Fibroblast of skin of left biceps (primary cell): ENCODE measurements at regions not wholly inside any gene's neighbourhood (a gene's known extent, or its start where the extent isn't known, plus 50 kb on each side); places are given as distances from the start of the nearest gene placed in this dataset.

Source experiments
- DNase-seq, 2 experiments: peaks; one replicate each; pipeline ENCODE4 v3.0.0-alpha.2; 2013; ENCODE audit warnings: low read depth in 2 of 2

DNA sequence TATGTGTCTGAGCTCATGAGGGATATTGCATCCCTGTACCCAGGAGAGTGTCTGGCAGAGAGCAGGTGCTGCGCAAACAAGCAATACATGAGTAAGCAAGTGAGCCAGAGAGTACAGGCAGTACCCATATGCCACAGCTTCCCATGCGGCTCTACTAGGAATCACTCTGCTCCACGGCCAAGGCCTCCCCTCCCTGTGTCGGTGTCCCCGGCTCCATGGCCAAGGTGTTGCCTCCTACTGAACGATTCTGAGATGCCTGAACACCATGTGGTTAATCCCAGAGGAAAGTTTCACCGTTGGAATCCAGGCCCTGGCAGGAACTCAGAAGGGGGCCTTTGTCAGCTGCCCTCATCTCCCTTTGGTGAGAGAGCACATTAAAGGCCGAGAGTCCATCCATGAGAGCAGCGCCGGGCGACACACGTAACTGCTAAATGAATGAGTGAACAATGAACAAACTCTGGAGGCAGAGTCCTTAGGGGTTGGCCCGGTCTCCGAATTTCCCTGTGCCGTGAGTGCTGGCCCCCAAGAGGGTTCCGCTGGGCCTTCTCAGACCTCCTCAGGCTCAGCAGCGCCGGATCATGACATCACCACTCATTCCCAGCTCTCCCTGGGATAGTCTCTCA lies 136.0 kb upstream of the FAM20C start:
- no peak for DNase-seq

DNA sequence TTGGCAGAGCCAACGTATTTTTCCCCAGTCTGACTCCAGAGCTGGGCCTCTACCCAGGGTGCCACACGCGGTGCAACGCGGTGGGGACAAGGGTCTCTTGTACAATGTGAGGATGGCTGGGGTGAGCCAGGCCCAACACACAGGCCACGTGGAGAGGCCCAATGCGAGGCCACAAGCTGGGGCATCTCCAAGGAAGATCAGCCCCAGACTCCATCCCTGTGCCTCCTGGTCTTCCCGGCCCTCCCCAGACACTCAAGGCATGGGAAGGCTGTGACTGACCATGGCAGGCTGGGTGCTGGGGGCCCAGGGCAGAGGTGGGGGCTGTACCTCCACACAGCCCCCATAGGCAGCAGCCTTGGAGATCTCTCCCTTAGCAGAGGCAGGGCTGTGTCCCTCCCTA lies 135.3 kb upstream of the FAM20C start:
- DNase-seq = no peak

DNA sequence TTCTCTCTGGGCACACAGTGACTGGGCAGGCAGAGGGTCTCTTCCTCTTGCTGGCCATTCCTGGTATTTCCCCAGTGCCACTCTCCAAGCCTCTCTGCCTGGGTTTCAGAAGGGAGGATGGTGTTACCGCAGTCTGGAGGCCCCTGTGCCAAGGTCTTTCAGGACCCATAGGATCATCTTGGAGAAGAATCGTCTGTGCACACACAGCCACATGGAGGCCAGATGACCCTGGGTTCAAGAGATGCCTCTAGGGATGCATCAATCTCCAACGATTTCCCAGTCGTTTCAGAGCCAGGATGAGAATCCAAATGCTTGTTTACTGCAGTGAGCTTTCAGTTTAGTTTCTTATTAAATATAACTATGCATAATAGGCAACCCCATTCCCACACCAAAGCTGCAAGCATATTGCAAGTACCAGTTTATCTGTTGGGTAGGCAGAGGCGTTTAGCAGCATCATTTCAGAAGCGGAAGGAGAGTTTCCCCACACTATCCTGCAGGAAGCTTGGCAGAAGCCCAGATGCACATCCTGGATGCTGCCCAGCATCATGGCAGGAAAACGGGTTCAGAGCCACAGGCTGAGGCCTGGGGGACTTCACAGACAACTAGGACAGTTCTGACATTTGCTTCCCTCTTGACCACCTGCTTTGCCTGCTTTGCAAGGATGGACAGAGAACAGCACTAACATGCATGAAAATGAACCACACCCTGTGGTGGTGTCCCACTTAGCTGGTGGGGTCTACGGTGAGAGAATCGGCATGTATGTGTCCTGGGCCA lies 134.7 kb upstream of the FAM20C start:
- DNase-seq = no peak

DNA sequence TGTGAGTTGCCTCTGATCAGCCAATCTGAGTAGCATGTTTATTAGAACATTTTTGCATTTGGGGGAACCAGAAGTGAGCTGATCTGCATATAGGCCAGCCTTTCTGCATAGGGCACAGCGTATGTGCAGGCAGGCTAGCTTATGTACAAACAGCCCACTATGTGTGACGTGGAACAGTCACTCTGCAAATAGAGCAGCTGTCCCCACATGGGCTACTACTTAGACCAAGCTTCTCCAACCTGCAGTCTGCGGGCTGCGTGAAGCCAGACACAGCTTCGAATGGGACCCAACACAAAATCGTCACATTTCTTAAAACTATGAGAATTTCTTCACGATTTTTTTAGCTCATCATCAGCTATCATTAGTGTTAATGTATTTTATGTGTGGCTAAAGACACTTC lies 134.1 kb upstream of the FAM20C start:
- DNase-seq = no peak

DNA sequence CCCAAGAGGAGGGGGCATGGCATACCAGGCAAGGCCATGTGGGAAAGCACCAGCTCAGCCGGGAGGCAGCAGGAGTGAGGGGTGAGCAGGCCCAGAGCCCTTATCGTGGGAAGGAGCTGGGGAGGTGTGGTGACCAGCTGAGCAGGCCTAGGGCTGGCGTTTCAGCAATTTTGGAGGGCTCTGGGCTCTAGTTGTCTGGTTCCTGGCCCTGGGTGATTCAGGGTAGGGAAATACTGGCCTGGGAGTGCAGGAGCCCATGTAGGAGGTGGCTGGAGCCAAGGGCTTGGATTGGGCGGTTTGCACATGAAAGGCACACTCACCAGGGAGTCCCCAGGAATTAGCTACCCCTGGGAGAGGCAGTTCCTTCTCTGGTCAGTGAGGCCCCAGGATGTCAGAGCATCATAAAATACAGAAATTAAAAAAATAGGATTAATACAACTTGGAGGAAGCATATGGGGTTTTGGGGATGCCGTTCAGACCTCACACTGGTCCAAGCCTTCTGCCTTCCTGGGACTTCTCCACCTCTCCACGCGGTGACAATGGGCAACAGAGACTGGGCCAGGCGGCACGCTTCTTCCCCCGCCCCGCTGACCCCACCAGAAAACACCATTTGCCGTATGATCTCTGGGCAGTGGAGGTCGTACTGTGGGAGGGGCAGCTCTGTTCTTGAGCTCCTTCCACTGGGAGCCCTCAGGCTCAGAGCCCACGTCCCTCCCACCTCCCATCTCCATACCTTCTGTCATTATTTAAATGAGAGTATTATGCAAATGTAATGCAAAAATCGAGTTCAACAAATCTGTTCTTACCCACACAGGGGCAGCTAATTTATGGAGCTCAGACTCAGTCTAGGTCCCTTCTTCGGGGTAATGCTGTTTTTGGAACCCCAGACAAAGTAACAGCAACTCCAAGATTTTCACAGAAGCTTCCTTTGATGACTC lies 133.0 kb upstream of the FAM20C start:
- no peak for DNase-seq

DNA sequence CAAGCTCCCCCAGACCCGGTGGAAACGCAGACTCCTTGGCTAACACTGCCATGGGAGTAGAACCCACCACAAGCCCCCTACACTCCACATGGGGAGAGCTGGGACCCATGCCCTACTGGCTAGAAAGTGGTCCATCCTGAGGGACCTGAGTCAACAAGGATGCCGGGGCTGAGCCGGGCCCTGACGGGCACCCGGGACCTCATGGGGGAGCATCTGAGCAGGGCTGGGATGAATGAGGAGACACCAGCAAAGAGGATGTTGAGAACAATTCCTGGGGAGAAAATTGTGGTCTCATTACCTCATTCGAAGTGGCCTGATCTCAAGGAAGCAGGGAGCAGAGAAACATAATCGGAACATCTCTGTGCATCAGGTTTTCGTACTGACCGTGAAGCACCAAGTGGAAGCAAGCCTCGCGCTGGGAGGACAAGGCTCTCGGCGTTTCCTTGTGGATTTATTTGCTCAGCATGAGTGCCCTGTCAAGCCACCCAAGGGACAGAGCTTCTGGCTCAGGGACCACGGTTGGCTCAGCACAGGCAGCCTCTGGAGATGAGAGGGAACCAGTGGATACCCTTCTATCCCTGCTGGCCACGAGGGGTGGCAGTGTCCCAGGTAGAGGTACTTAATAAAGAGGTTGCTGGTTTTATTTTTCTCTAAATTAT lies 132.2 kb upstream of the FAM20C start:
- DNase-seq = no peak

DNA sequence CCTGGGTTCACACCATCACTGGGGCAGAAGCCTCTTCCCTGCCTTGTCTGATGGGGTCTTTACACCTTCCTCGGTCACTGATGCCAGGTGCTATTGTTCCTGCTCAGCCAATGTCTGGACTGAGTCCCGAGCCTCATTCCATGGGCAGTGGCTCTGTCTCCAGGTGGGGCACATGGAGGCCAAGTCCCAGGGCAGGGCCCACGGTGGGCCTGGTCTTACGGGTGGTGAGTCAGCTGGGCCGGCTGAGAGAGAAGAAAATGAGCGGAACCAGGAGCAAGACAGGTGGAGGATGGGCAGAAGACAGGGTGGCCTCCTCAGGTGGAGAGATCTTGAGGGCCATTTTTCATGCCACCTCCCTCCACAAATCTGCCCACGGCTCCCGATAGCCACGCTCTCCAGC lies 131.7 kb upstream of the FAM20C start:
- DNase-seq = no peak

DNA sequence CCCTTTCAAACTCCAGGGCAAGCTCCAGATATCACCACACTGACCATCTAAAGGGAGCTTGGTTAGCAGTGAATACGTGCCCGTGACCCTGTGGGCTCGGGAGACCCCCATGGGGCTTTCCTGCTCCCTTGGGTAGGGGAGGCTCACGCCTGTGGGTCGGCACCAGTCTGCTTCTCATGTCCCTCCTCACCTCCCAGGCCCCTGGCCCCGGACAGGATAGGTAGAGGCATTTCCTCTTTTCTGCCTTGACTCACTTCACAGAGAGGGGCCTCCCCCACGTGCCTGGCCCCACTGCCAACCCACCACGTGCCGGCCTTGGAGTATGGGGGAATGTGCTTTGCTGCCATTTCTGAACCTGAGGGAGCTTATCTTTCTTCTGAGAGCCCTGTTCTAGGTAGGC lies 131.3 kb upstream of the FAM20C start:
- DNase-seq = no peak

DNA sequence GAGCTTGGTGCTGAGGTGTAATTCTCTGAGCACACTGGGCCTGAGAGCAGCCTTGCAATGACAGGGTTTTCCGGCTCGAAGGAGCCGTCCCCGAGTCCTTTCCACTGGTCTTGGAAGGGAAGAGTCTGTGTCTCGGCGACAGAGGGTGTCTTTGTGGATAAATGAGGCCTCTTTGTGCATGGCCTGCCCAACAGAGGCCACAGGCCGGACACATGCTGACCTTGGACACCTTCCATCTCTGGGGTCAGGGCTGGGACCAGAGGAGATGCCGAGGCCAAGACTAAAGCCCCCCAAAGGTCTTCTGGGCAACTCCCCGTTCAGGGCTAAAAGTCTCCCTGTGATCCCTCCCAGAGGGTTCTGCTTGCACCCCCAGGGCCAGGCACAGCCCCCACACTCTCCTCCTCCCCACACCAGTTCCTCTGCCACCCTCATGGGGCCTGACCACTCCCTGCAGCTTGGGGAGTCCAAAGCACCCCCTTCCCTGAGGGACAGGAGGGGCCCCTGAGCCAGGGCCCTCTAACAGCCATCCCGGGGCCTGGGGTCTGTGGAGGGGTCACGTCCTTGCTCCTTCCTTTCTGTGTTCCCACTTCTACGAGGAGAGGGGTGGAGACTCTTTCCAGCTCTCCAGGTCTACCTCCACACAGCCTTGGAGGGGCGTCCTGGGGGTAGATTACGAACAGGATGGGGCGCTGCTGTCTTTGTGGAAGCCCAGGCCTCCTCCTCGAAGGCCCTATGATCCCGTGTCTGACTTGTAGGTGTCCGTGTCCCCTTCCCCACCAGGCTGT lies 130.6 kb upstream of the FAM20C start:
- no peak for DNase-seq

DNA sequence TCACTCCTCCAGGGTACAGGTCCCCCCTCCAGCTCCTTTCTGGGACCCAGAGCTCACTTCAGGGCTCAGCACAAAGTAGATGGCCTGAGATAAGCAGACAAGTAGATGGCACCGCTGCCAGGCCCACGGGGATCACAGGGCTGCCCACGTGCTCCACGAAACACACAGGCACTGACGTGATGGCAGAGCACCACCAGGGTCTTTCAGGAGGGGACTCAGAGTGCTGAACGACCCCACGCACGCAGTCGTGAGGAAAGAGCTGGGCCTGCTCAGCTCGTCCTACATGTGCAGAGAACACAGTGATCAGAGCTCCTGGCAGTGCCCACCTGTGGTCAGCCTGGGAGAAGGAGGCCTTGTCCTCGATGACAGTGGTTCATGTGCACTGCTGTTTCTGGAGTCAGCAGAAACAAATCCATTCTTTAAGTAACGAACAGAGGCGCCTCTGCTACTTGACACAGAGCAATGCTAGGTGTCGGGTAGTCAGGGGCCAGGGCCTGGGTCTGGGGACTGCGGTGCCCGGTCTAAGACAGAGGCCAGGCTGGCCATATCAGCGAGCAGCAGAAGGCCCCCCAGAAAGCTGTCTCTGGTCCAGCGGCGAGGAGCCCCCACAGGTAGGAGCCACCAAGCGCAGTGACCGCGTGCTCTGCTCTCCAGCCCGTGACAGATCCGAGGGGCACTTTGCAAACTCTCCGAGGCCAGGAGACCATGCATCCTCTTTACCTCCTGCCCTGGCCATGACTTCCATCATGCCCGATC lies 129.8 kb upstream of the FAM20C start:
- no peak for DNase-seq

DNA sequence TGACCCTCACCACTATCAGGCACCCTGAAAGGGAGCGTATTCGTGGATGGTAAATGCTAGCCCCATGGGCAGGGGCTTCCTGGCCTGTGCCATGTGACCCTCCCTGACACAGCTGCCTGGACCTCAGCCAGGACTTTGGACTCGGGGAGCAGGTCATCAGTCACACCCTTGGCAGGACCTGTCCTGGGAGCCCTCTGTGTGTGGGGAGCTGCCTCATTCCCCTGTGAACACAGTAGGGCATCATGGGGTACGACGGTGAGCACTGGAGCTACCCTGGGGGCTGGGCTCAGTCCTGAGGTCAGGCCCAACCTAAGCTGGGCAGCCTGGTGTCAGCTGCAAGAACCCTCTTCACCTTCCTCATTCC lies 129.3 kb upstream of the FAM20C start:
- DNase-seq = no peak

DNA sequence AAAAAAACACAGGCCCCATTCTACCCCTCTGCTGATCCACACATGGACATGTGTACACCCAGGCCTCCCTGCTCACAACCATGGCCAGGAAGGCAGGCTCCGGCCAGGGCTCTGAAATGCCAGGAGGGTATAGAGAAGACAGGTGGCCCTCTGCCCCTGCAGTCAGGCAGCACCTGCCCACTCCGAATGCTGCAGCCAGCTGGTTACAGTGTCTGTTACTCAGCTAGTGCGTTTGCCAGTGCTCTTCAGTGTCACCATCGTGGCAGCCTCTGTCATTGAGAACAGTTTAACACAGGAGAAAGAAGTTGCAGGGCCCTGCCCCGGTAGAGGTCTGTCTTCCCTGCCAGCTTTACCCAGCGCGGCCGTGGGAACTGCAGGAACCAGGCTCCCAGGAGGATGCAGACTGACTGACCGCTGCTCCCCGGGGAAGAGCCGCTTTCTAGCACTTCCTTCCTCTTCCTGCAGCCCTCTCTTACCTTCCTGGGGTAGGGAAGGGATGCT lies 128.8 kb upstream of the FAM20C start:
- DNase-seq = no peak

DNA sequence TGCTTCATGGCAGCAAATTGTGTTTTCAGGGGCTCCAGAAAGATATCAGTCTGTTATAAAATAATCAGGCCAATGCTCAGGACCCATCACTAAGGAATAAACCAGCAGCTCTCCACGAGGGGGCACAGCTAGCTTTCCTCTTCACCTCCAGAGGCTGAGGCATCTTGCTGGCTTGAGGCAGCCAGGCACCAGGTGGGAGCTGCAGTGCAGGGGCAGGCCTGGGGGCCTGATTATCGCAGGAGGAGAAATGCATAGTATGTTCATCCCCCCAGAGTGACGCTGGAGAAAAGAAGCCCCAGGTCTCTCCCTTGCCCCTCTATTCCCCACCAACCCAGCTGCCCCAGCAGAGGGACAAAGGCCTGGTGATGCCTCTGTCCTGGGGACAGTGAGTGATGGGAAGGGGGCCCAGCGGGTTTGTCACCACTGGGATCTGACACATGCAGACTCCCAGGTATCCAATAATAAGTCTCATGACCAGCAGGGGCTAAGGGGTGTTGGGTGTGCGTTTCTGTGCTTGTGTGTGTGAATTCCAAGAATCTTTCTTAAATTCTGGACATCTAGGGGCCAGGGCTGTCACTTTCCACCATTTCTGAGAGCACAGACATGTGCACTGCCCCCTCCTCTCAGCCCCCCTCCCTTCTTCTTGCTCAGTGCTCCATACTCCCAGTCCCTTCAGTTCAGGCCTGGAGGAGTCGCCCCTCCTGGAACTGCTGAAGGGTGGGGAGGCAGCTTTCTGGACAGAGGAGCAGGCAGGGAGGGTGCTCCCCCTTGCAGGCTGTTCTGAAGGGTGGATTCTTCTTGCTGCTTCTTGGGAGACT lies 128.1 kb upstream of the FAM20C start:
- DNase-seq = peak; percentile 23

DNA sequence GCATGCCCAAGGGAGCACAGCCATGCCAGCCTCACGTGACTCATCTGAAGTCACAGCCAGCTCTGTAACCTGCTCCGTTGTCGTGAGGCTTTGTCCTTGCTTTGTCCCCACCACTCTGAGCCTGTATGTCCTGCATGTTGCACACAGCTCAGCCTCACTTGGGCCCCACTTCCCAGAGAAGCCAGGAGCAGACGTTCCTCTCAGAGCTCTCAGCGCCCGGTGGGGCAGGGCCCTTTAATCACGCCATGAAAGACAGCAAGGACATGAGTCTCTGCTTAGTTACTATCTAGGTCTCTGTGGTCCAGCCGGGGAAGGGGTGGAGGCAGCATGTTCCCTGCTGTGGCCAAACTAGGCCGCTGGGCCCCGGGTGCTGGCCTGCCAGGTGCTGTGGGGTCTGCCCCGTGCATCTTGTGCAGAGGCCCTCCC lies 127.4 kb upstream of the FAM20C start:
- DNase-seq = no peak

DNA sequence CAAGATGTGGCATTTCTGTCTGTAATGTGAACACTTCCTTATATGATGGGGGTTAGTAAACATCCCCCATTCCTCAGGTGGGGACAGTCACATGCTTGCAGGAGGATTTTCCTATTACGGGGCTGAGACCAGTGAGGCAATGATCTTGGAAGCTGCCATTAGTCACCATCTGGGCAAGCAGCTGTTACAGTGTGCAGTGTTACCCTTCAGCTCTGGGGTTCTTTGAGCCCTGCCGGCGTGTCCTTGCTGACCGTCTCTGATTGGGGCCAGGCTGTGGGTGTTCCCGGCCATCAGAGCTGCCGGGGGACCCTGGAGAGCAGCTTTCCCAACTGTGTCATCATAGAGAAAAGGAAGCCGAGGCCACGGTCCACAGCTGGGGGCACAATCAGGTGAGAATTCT lies 126.8 kb upstream of the FAM20C start:
- no peak for DNase-seq

DNA sequence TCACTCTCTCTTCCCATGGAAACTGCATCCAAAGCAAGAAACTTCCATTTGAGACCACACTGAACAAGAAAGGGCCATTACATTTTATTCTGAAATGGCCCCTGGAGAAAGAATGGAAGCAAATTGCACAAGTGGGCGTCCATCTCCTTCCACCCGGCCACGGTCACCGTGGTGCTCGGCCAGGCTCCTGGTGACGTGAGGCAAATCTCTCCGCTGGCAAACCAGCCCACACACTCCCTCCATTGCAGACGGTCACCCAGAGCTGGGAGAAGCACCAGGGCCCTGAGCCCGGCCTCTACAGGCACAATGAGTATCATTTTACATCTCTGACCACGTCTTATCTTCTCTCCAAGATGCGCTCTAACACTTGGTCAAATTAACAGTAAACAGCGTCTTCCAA lies 126.1 kb upstream of the FAM20C start:
- DNase-seq = no peak

DNA sequence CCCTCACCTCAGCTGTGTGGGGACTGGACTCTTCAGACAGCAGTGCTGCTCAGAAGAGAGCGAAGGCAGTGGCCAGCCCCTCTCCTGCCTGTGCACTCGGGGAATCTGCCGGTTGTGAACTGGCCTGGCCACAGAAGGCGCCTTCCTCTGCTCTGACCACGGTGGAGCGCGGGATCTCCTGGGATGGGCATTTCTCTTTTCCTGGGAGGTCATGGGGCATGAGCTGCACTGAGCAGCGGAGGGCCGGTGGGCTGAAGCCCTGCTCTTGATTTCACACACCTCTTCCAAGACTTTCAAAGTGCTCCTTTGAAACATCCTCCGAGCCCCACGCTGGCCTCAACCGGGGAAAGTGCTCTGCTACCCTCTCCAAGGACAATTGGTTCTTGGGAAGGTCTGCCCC lies 125.6 kb upstream of the FAM20C start:
- no peak for DNase-seq

DNA sequence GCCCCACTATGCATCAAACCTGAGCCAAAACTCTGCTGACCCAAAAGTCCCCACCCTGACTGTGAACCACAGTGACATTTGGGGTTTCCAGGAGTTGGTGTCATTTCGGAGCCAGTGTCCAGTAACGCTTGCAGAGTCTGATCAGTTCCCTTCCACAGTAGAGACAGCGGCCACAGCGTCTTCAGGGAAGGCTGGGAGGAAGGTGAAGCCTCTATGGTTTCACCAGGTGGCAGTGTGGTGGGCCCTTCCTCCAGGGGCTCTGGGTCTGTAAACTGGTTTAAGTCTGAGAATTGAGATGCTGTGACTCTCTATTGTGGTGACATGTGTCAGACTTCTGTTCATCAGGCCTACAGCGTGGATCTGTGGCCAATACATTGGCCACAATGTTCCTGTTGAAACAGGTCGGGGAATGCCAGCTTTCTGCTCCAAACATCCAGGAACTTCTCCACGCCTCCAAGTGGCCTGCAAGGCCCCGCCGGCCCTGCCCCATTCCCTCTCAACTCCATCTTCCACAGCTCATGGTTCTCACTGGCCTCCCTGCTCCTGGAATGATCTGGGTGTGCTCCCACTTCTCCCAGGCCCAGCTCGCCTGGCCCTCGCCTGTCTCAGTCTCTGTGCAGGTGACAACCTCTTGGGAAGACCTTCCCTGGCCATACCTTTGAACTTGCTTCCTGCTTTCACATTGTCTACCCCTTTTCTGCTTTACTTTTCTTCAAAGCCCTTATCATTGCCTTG lies 124.5 kb upstream of the FAM20C start:
- no peak for DNase-seq

DNA sequence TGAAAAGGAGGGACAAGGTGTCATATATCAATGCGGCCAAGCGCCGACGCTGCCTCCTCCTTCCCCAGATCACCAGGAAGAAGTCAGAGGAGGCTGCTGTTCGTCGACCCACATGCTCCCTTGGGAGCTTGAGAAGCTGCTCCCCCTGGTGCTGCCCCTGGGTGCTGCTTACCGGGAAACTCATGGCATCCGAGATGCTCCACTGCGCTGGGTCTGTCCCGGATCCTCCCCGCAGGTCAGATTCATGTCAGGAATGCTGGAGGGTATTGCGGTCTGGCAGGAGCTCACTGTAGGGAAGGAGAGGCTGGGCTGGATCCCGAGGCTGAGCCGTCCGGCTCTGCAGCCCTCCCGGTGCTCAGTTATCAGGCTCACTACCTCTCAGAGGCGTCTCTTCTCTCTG lies 123.7 kb upstream of the FAM20C start:
- DNase-seq = no peak
